ENCODE measurements at regions not wholly inside any gene's neighbourhood (a gene's known extent, or its start where the extent isn't known, plus 50 kb on each side); places are given as distances from the start of the nearest gene placed in this dataset.

GRCh38 chr3:120544361-120544760, 51.8 kb upstream of the NDUFB4 start:
- Histone ChIP-seq H3K4me3 (no peak overlapping the region), H3K27ac (no peak overlapping the region), H3K36me3 (ENCODE audit: insufficient read depth, low read length) (no peaks in the 10 kb centered on the region), H3K9me3 (ENCODE audit: low read depth, low read length) (0 out of 2 replicates have a peak, but pooled peaks cover 4% of the 10 kb centered on the region), H3K9ac (ENCODE audit: insufficient read length) (no peak overlapping the region)
- DNase-seq (ENCODE audit: low read depth, low spot score), result no peak
- no peak for TF ChIP-seq EZH2 (IDR thresholded peaks at IDR 0.05)
- no peak for TF ChIP-seq POLR2AphosphoS5 (IDR thresholded peaks at IDR 0.05; ENCODE audit: borderline replicate concordance, low read depth, low read length)
- no peak for TF ChIP-seq FOXP2 (optimal IDR thresholded peaks at IDR 0.05; ENCODE audit: control extremely low read depth, extremely low read length, insufficient read depth)

GRCh38 chr3:120536642-120537041, 59.5 kb upstream of the NDUFB4 start:
- DNase-seq (ENCODE audit: low read depth, low spot score), result no peak
- no peak overlapping the region for H3K27ac ChIP-seq
- H3K9me3 ChIP-seq (ENCODE audit: low read depth, low read length), result 0 out of 2 replicates have a peak, but pooled peaks cover 4% of the 10 kb centered on the region
- no peaks in the 10 kb centered on the region for H3K36me3 ChIP-seq (ENCODE audit: insufficient read depth, low read length)
- no peak overlapping the region for H3K4me3 ChIP-seq
- no peak overlapping the region for H3K9ac ChIP-seq (ENCODE audit: insufficient read length)
- TF ChIP-seq FOXP2 (optimal IDR thresholded peaks at IDR 0.05; ENCODE audit: control extremely low read depth, extremely low read length, insufficient read depth) (no peak), EZH2 (IDR thresholded peaks at IDR 0.05) (no peak), POLR2AphosphoS5 (IDR thresholded peaks at IDR 0.05; ENCODE audit: borderline replicate concordance, low read depth, low read length) (no peak)

- Histone ChIP-seq H3K9ac (ENCODE audit: insufficient read length) (no peak overlapping the region), H3K4me3 (no peak overlapping the region), H3K36me3 (ENCODE audit: insufficient read depth, low read length) (no peaks in the 10 kb centered on the region), H3K27ac (no peak overlapping the region), H3K9me3 (ENCODE audit: low read depth, low read length) (no peaks in the 10 kb centered on the region)
- TF ChIP-seq POLR2AphosphoS5 (IDR thresholded peaks at IDR 0.05; ENCODE audit: borderline replicate concordance, low read depth, low read length), result no peak
- TF ChIP-seq EZH2 (IDR thresholded peaks at IDR 0.05), result no peak
- TF ChIP-seq FOXP2 (optimal IDR thresholded peaks at IDR 0.05; ENCODE audit: control extremely low read depth, extremely low read length, insufficient read depth), result no peak
- no peak for DNase-seq (ENCODE audit: low read depth, low spot score)
Measured at GRCh38 chr3:120532969-120533368, 63.2 kb upstream of the NDUFB4 start.

- no peaks in the 10 kb centered on the region for H3K9me3 ChIP-seq (ENCODE audit: low read depth, low read length)
- H3K9ac ChIP-seq (ENCODE audit: insufficient read length), result no peak overlapping the region
- H3K36me3 ChIP-seq (ENCODE audit: insufficient read depth, low read length), result no peaks in the 10 kb centered on the region
- no peak overlapping the region for H3K27ac ChIP-seq
- DNase-seq (ENCODE audit: low read depth, low spot score), result no peak
- TF ChIP-seq FOXP2 (optimal IDR thresholded peaks at IDR 0.05; ENCODE audit: control extremely low read depth, extremely low read length, insufficient read depth) (no peak), POLR2AphosphoS5 (IDR thresholded peaks at IDR 0.05; ENCODE audit: borderline replicate concordance, low read depth, low read length) (no peak), EZH2 (IDR thresholded peaks at IDR 0.05) (no peak)
- H3K4me3 ChIP-seq, result no peak overlapping the region
Measured at GRCh38 chr3:120528163-120528562, 68.0 kb upstream of the NDUFB4 start.

- Histone ChIP-seq H3K9me3 (ENCODE audit: low read depth, low read length) (no peaks in the 10 kb centered on the region), H3K36me3 (ENCODE audit: insufficient read depth, low read length) (no peaks in the 10 kb centered on the region), H3K9ac (ENCODE audit: insufficient read length) (no peak overlapping the region), H3K4me3 (no peak overlapping the region), H3K27ac (no peak overlapping the region)
- no peak for DNase-seq (ENCODE audit: low read depth, low spot score)
- no peak for TF ChIP-seq POLR2AphosphoS5 (IDR thresholded peaks at IDR 0.05; ENCODE audit: borderline replicate concordance, low read depth, low read length)
- TF ChIP-seq EZH2 (IDR thresholded peaks at IDR 0.05), result no peak
- no peak for TF ChIP-seq FOXP2 (optimal IDR thresholded peaks at IDR 0.05; ENCODE audit: control extremely low read depth, extremely low read length, insufficient read depth)
Measured at GRCh38 chr3:120526011-120526870, 69.9 kb upstream of the NDUFB4 start.

GRCh38 chr3:120524171-120524923, 71.8 kb upstream of the NDUFB4 start:
- Histone ChIP-seq H3K27ac (no peak overlapping the region), H3K9ac (ENCODE audit: insufficient read length) (no peak overlapping the region), H3K36me3 (ENCODE audit: insufficient read depth, low read length) (no peaks in the 10 kb centered on the region), H3K4me3 (no peak overlapping the region), H3K9me3 (ENCODE audit: low read depth, low read length) (no peaks in the 10 kb centered on the region)
- DNase-seq (ENCODE audit: low read depth, low spot score), result no peak
- TF ChIP-seq FOXP2 (optimal IDR thresholded peaks at IDR 0.05; ENCODE audit: control extremely low read depth, extremely low read length, insufficient read depth) (no peak), POLR2AphosphoS5 (IDR thresholded peaks at IDR 0.05; ENCODE audit: borderline replicate concordance, low read depth, low read length) (no peak), EZH2 (IDR thresholded peaks at IDR 0.05) (no peak)

- no peak overlapping the region for H3K4me3 ChIP-seq
Measured at GRCh38 chr3:120516136-120516535, 65.3 kb upstream of the FSTL1 start.

GRCh38 chr3:120512655-120513054, 61.9 kb upstream of the FSTL1 start:
- H3K4me3 ChIP-seq, result no peak overlapping the region
- no peaks in the 10 kb centered on the region for H3K9me3 ChIP-seq (ENCODE audit: low read depth, low read length)
- H3K27ac ChIP-seq, result no peak overlapping the region
- TF ChIP-seq FOXP2 (optimal IDR thresholded peaks at IDR 0.05; ENCODE audit: control extremely low read depth, extremely low read length, insufficient read depth), result no peak
- TF ChIP-seq EZH2 (IDR thresholded peaks at IDR 0.05), result no peak
- no peak for TF ChIP-seq POLR2AphosphoS5 (IDR thresholded peaks at IDR 0.05; ENCODE audit: borderline replicate concordance, low read depth, low read length)
- DNase-seq (ENCODE audit: low read depth, low spot score), result no peak
- no peaks in the 10 kb centered on the region for H3K36me3 ChIP-seq (ENCODE audit: insufficient read depth, low read length)
- H3K9ac ChIP-seq (ENCODE audit: insufficient read length), result no peak overlapping the region

More at GRCh38 chr3:120516136-120516535, 65.3 kb upstream of the FSTL1 start:
- no peak for DNase-seq (ENCODE audit: low read depth, low spot score)
- no peak overlapping the region for H3K27ac ChIP-seq
- H3K9ac ChIP-seq (ENCODE audit: insufficient read length), result no peak overlapping the region
- no peak for TF ChIP-seq FOXP2 (optimal IDR thresholded peaks at IDR 0.05; ENCODE audit: control extremely low read depth, extremely low read length, insufficient read depth)
- no peak for TF ChIP-seq POLR2AphosphoS5 (IDR thresholded peaks at IDR 0.05; ENCODE audit: borderline replicate concordance, low read depth, low read length)
- no peak for TF ChIP-seq EZH2 (IDR thresholded peaks at IDR 0.05)
- no peaks in the 10 kb centered on the region for H3K9me3 ChIP-seq (ENCODE audit: low read depth, low read length)
- H3K36me3 ChIP-seq (ENCODE audit: insufficient read depth, low read length), result no peaks in the 10 kb centered on the region

All from SK-N-MC (cell line).